Transverse colon (tissue), 4 donors: ENCODE measurements at regions not wholly inside any gene's neighbourhood (a gene's known extent, or its start where the extent isn't known, plus 50 kb on each side); places are given as distances from the start of the nearest gene placed in this dataset.

Source experiments
- DNase-seq: peaks from one replicate; pipeline ENCODE4 v3.0.0-alpha.2; 2019
- H3K27ac ChIP-seq, 4 donors: fragments of 200-600 bp; sonication (generic); 2 replicates each; pipeline ENCODE4 v1.5.1; 2016 to 2018; ENCODE audit warnings: inconsistent platforms in 4 of 4
- H3K27me3 ChIP-seq: fragments of 200-600 bp; sonication (generic); 2 replicates; pipeline ENCODE4 v1.5.1; 2017; ENCODE audit warnings: inconsistent platforms
- H3K36me3 ChIP-seq, 4 donors: fragments of 200-600 bp; sonication (generic); 2 replicates each; pipeline ENCODE4 v1.5.1; 2017 to 2019; ENCODE audit warnings: inconsistent platforms in 4 of 4
- H3K4me1 ChIP-seq, 4 donors: fragments of 200-600 bp; sonication (generic); 2 replicates each; pipeline ENCODE4 v1.5.1; 2017 to 2020; ENCODE audit warnings: inconsistent platforms in 4 of 4
- H3K4me3 ChIP-seq, 4 donors: fragments of 200-600 bp; sonication (generic); 1 replicate in 1 of 4; 2 replicates in 3 of 4; pipeline versions ENCODE4 v1.5.1 to v1.6.1; 2017 to 2019; ENCODE audit warnings: inconsistent platforms in 4 of 4
- H3K9me3 ChIP-seq, 2 donors: fragments of 200-600 bp; sonication (generic); 2 replicates each; pipeline ENCODE4 v1.5.1; 2017 to 2019; ENCODE audit warnings: inconsistent platforms in 2 of 2
- EP300 ChIP-seq: sonication (generic); formaldehyde crosslinking; IDR thresholded peaks from one replicate; pipeline ENCODE4 v1.6.1; 2017; ENCODE audit warnings: antibody characterized with exemption, low read depth
- POLR2A ChIP-seq: fragments of 450-650 bp; IDR thresholded peaks from one replicate; pipeline ENCODE4 v1.6.1; 2016; ENCODE audit warnings: antibody characterized with exemption, mild to moderate bottlenecking, moderate library complexity
- POLR2AphosphoS5 ChIP-seq, 3 donors: sonication (generic); formaldehyde crosslinking; IDR thresholded peaks; one replicate each; pipeline ENCODE4 v1.6.1; 2016; ENCODE audit warnings: antibody characterized with exemption in 3 of 3
- WGBS, 2 donors: methylation state at CpG; one replicate each; pipeline ENCODE4 v1.1.5; 2018; ENCODE audit warnings: low coverage in 1 of 2; 5-methylcytosine and 5-hydroxymethylcytosine counted together
- in situ Hi-C, 4 donors: fragments of 200-750 bp; cut with MboI; loops; one replicate each; pipeline versions ENCODE4 v1.15.0 to v1.15.1; 2017; ENCODE audit warnings: low sequenced_read_pairs in 3 of 4, low pct_ligation_motif_present in 1 of 4, low pct_unique_long_range_greater_than_20kb in 1 of 4
- intact Hi-C: fragments of 100-400 bp; cut with DNase I; formaldehyde crosslinking; loops from one replicate; pipeline ENCODE4 v1.15.1; 2023; ENCODE audit warnings: low total_unique reads
- TF ChIP-seq, protein P1 (sequence below), 5 experiments: fragments of 200-600 bp in 3 of 5; fragments of 450-650 bp in 2 of 5; sonication (generic) in 3 of 5; IDR thresholded peaks; 1 replicate in 2 of 5; 2 replicates in 3 of 5; pipeline ENCODE4 v1.5.1; 2016 to 2017; ENCODE audit warnings: antibody characterized with exemption in 5 of 5, inconsistent platforms in 3 of 5, mild to moderate bottlenecking in 2 of 5, moderate library complexity in 1 of 5

DNA sequence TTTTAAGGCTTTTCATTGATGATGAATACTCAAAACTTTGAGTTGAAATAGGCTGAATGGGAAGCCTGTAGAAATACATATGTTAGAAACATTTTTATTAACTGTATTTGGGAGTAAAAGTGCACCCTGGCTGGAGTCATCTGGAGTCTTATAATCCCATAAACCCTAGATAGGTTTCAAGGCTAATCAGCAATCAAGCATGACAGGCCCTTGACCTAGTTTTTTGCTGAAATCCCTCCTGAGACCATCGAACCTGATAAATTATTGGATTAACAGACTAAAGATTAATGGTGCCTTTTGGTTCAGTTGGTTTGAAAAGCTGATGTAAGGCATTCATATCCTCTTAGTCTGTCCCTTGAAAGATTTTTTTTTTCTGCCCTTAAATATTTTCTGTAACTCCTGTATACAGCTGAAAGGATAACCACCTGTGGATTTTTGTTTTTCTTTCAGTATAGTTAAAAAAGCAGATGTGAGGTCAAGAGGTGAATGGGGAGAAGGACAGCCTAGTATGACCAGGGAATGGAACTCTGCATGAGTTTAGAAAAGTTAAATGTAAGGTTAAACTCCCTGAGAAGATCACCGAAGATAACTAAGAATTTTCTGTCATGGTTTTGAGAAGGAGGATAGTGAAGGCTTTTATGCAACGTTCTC lies 69.4 kb upstream of the STXBP5L start:
- WGBS, 2 donors = 60 to 70% methylated on average over 3 of the region's 3 CpGs
- in situ Hi-C loops (no loop called here), intact Hi-C loops (no loop called here)
- Histone ChIP-seq H3K9me3 (no peaks in the 10 kb centered on the region), H3K4me3 (no peak overlapping the region), H3K27me3 (no peaks in the 10 kb centered on the region), H3K4me1 (no peaks in the 10 kb centered on the region), H3K36me3 (no peaks in the 10 kb centered on the region), H3K27ac (no peak overlapping the region)
- TF ChIP-seq, protein P1, sequence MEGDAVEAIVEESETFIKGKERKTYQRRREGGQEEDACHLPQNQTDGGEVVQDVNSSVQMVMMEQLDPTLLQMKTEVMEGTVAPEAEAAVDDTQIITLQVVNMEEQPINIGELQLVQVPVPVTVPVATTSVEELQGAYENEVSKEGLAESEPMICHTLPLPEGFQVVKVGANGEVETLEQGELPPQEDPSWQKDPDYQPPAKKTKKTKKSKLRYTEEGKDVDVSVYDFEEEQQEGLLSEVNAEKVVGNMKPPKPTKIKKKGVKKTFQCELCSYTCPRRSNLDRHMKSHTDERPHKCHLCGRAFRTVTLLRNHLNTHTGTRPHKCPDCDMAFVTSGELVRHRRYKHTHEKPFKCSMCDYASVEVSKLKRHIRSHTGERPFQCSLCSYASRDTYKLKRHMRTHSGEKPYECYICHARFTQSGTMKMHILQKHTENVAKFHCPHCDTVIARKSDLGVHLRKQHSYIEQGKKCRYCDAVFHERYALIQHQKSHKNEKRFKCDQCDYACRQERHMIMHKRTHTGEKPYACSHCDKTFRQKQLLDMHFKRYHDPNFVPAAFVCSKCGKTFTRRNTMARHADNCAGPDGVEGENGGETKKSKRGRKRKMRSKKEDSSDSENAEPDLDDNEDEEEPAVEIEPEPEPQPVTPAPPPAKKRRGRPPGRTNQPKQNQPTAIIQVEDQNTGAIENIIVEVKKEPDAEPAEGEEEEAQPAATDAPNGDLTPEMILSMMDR (IDR thresholded peaks at IDR 0.05) = no peak
- no peak for TF ChIP-seq POLR2A
- no peak for TF ChIP-seq EP300
- no peak for DNase-seq

DNA sequence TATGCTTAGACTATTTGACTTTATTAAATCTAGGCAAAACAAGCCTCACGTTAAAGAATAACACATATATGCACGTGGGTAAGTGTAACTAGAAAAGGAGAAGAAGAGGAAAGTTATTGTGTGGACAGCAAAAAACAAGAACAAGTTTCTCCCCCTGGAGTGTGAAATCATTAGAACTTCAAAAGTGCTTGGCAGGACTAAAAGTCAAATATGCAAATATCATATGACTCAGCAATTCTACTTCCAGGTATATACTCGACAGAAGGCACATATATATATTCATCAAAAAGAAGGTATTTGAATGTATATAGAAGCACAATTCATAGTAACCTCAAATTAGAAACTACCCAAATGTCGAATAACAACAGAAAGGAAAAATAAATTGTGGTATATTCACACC lies 68.9 kb upstream of the STXBP5L start:
- Histone ChIP-seq H3K4me1 (no peaks in the 10 kb centered on the region), H3K4me3 (no peak overlapping the region), H3K36me3 (no peaks in the 10 kb centered on the region), H3K9me3 (no peaks in the 10 kb centered on the region), H3K27me3 (no peaks in the 10 kb centered on the region), H3K27ac (no peak overlapping the region)
- 45 to 50% methylated on average over 4 of the region's 4 CpGs for WGBS, 2 donors
- in situ Hi-C loops (no loop called here), intact Hi-C loops (no loop called here)
- TF ChIP-seq POLR2A = no peak
- no peak for TF ChIP-seq EP300
- TF ChIP-seq, protein P1 (IDR thresholded peaks at IDR 0.05) = no peak
- TF ChIP-seq POLR2AphosphoS5 (IDR thresholded peaks at IDR 0.05) = no peak
- DNase-seq = no peak

DNA sequence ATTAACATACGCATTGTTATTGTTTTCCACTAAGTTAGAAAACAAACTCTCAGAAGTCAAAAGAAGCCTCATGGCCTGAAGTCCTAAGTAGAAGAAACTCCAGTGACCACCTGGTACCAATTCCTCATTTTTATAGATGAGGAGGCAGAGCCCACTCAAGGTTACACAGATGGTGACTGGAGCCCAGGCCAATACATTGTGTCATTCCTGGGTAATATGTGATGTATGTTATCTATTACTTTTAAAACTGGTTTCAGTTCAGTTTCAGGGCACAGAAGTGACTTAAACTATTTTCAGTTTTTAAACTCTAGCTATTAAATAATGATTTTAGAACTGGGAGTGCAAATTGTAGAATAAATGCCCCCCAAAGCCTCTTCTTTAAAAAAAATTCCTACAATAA lies 66.7 kb upstream of the STXBP5L start:
- Histone ChIP-seq H3K9me3 (no peaks in the 10 kb centered on the region), H3K4me1 (no peaks in the 10 kb centered on the region), H3K36me3 (no peaks in the 10 kb centered on the region), H3K27me3 (no peaks in the 10 kb centered on the region), H3K27ac (no peak overlapping the region), H3K4me3 (no peak overlapping the region)
- intact Hi-C loops = no loop called here
- TF ChIP-seq POLR2A = no peak
- no peak for TF ChIP-seq POLR2AphosphoS5 (IDR thresholded peaks at IDR 0.05)
- no peak for TF ChIP-seq EP300
- TF ChIP-seq, protein P1 (IDR thresholded peaks at IDR 0.05) = no peak
- 97 to 100% methylated on average over 1 of the region's 1 CpG for WGBS, 2 donors
- no peak for DNase-seq
- in situ Hi-C loops = no loop called here

DNA sequence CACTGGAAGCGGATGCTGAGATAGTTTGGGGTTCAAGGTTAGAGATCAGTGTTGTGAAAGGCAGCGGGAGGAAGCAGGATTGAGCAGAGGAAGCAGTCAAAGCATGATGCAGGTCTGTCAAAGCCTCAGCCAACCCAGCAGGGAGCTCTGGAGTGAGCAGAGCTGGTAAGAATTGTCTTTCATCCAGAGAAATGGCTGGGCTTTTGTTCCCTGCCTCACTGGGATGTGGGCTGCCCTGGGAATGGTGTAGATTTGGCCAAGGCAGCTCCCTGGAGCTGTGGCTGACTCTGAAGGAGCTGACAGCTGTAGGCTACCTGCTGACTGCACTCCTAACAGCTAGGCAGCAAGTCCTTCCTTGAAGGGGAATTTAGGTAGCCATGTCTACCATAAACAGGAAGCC lies 61.9 kb upstream of the STXBP5L start:
- intact Hi-C loops = no loop called here
- in situ Hi-C loops = no loop called here
- Histone ChIP-seq H3K9me3 (no peaks in the 10 kb centered on the region), H3K36me3 (no peaks in the 10 kb centered on the region), H3K4me1 (no peaks in the 10 kb centered on the region), H3K27ac (no peak overlapping the region), H3K27me3 (no peaks in the 10 kb centered on the region), H3K4me3 (no peak overlapping the region)
- 17 to 87% methylated on average over 2 of the region's 2 CpGs for WGBS, 2 donors
- DNase-seq = no peak
- TF ChIP-seq POLR2A = no peak
- no peak for TF ChIP-seq EP300
- TF ChIP-seq, protein P1 (IDR thresholded peaks at IDR 0.05) = no peak
- TF ChIP-seq POLR2AphosphoS5 (IDR thresholded peaks at IDR 0.05) = no peak
